Type B pancreatic cell (in vitro differentiated cells): ENCODE measurements at regions not wholly inside any gene's neighbourhood (a gene's known extent, or its start where the extent isn't known, plus 50 kb on each side); places are given as distances from the start of the nearest gene placed in this dataset.

ENCODE experiments used
- DNase-seq: peaks from one replicate; pipeline ENCODE4 v3.0.0; 2021; ENCODE audit warnings: mixed read lengths; ENCODE audit not compliant: unreplicated experiment; ENCODE audit errors: extremely low spot score
- H3K27ac Mint-ChIP-seq: 2 replicates; pipeline ENCODE4 v1.8.0; 2021; ENCODE audit warnings: mild to moderate bottlenecking, mixed read lengths
- H3K27me3 Mint-ChIP-seq: 2 replicates; pipeline ENCODE4 v1.8.0; 2021; ENCODE audit warnings: mixed read lengths
- H3K36me3 Mint-ChIP-seq: 2 replicates; pipeline ENCODE4 v1.8.0; 2021; ENCODE audit warnings: mixed read lengths
- H3K4me1 Mint-ChIP-seq: one replicate; pipeline ENCODE4 v1.8.0; 2021; ENCODE audit warnings: mixed read lengths; ENCODE audit not compliant: unreplicated experiment
- H3K4me3 Mint-ChIP-seq: 2 replicates; pipeline ENCODE4 v1.8.0; 2021; ENCODE audit warnings: mild to moderate bottlenecking, mixed read lengths
- H3K9me3 Mint-ChIP-seq: 2 replicates; pipeline ENCODE4 v1.8.0; 2021; ENCODE audit warnings: mixed read lengths
- TF ChIP-seq, protein P1 (sequence below): fragments of 200-600 bp; sonication (generic); conservative IDR thresholded peaks from 2 replicates; pipeline ENCODE4 v1.5.0; 2021; ENCODE audit warnings: antibody characterized with exemption, mild to moderate bottlenecking

DNA sequence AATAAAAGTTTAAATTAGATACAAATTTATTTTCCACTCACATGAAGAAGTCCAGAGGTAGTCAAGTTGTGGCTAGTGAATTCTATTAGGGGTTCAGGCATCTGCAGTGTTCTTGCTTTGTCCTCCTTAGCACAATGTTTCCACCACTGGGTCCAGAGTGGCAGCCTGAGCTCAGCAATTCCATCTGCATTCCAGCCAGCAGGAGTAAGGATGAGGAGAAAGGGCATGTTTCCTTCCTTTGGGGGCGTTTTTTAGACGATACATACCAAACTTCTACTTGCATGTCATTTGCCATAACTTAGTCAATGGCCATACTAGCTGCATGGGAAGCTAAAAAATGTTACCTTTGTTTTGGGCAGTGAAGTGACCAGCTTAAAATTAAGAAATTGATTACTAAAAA, 98.5 kb upstream of the VANGL1 start:
- H3K4me1 Mint-ChIP-seq, result peaks cover 24% of the 10 kb centered on the region
- H3K27ac Mint-ChIP-seq, result no peak overlapping the region
- H3K36me3 Mint-ChIP-seq, result peaks cover 4% of the 10 kb centered on the region
- DNase-seq, result no peak
- TF ChIP-seq, protein P1, sequence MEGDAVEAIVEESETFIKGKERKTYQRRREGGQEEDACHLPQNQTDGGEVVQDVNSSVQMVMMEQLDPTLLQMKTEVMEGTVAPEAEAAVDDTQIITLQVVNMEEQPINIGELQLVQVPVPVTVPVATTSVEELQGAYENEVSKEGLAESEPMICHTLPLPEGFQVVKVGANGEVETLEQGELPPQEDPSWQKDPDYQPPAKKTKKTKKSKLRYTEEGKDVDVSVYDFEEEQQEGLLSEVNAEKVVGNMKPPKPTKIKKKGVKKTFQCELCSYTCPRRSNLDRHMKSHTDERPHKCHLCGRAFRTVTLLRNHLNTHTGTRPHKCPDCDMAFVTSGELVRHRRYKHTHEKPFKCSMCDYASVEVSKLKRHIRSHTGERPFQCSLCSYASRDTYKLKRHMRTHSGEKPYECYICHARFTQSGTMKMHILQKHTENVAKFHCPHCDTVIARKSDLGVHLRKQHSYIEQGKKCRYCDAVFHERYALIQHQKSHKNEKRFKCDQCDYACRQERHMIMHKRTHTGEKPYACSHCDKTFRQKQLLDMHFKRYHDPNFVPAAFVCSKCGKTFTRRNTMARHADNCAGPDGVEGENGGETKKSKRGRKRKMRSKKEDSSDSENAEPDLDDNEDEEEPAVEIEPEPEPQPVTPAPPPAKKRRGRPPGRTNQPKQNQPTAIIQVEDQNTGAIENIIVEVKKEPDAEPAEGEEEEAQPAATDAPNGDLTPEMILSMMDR, result no peak
- no peak overlapping the region for H3K4me3 Mint-ChIP-seq
- H3K27me3 Mint-ChIP-seq, result peaks cover 15% of the 10 kb centered on the region
- H3K9me3 Mint-ChIP-seq, result no peaks in the 10 kb centered on the region

DNA sequence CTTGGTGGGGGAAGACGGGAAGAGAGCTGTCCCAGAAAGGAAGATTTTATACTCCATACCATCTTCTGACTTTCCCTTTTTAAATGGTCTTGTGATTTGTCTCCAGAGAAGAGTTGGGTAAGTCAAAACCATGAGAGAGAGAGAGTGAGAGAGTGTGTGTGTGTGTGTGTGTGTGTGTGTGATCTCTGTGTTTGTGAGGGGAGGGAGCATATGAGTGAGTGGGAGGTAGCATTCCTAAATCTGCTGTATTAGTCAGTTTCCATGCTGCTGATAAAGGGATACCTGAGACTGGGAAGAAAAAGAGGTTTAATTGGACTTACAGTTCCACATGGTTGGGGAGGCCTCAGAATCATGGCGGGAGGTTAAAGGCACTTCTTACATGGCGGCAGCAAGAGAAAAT, 102.0 kb upstream of the VANGL1 start:
- Mint-ChIP-seq H3K27ac (no peak overlapping the region), H3K36me3 (no peaks in the 10 kb centered on the region), H3K27me3 (peaks cover 15% of the 10 kb centered on the region), H3K9me3 (no peaks in the 10 kb centered on the region), H3K4me1 (peaks cover 11% of the 10 kb centered on the region), H3K4me3 (no peak overlapping the region)
- TF ChIP-seq, protein P1, result no peak
- no peak for DNase-seq

DNA sequence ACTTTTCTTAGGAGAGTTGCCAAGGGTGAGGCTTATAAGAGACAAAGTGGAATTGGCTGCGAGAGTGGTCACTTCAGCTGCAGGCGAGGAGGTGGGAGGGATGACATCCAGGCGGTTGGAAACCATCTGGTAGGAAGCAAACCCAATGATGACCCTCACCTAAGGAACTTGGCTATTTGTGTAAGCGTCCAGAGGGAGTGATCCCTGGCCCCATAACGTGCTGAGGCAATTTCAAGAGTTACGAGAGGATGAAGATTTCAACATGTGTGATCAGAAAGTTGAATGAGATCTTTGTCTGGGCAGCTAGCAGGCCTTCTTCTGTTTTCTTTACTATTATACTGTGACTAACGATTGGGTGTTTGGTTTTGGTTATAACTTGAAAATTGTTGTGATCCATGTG, 102.7 kb upstream of the VANGL1 start:
- H3K27me3 Mint-ChIP-seq, result peaks cover 15% of the 10 kb centered on the region
- no peak overlapping the region for H3K27ac Mint-ChIP-seq
- TF ChIP-seq, protein P1, result no peak
- H3K36me3 Mint-ChIP-seq, result no peaks in the 10 kb centered on the region
- no peak for DNase-seq
- H3K9me3 Mint-ChIP-seq, result no peaks in the 10 kb centered on the region
- peaks cover 11% of the 10 kb centered on the region for H3K4me1 Mint-ChIP-seq
- no peak overlapping the region for H3K4me3 Mint-ChIP-seq

DNA sequence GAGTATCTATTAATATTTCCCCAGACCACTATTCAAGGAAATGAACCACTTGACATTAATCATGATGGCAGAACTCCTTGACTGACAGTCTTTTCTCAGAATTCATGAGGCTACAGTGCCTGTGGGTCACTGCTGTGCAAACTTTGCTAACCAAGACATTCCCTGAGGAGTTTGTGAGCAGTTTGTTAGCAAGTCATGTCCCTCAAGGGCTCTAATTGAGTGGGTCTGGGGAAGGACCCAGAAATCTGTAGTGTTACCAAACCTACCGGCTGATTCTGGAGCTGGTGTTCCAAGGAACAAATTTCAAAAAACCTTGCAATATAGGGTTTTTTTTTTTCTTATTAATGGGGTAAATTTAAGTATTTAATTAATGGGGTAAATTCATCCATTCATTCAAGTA, 103.2 kb upstream of the VANGL1 start:
- no peak overlapping the region for H3K4me3 Mint-ChIP-seq
- H3K9me3 Mint-ChIP-seq, result no peaks in the 10 kb centered on the region
- no peak for DNase-seq
- peaks cover 15% of the 10 kb centered on the region for H3K27me3 Mint-ChIP-seq
- no peaks in the 10 kb centered on the region for H3K36me3 Mint-ChIP-seq
- no peak overlapping the region for H3K27ac Mint-ChIP-seq
- TF ChIP-seq, protein P1, result no peak
- peaks cover 13% of the 10 kb centered on the region for H3K4me1 Mint-ChIP-seq

DNA sequence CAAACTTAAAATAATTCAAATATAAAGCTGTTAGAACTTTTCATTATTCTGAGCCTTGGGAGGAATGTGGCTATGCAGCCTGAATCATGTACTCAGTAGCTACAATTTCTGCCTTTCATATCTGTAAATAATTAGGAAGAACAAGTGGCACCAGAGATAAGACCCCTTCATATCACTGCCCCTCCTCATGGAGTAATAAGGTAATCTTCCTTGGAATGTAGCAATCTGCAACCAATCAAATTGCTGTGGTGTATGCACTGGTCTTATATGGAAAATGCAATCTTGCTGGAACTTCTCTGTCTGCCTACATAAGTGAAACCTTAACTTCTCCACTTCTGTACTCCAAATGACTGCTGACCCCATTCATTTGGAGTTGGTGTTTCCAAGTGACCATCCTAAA, 104.4 kb upstream of the VANGL1 start:
- no peaks in the 10 kb centered on the region for H3K9me3 Mint-ChIP-seq
- H3K4me1 Mint-ChIP-seq, result peaks cover 24% of the 10 kb centered on the region
- H3K27ac Mint-ChIP-seq, result no peak overlapping the region
- no peaks in the 10 kb centered on the region for H3K36me3 Mint-ChIP-seq
- H3K4me3 Mint-ChIP-seq, result no peak overlapping the region
- DNase-seq, result no peak
- H3K27me3 Mint-ChIP-seq, result peaks cover 15% of the 10 kb centered on the region
- TF ChIP-seq, protein P1, result no peak

DNA sequence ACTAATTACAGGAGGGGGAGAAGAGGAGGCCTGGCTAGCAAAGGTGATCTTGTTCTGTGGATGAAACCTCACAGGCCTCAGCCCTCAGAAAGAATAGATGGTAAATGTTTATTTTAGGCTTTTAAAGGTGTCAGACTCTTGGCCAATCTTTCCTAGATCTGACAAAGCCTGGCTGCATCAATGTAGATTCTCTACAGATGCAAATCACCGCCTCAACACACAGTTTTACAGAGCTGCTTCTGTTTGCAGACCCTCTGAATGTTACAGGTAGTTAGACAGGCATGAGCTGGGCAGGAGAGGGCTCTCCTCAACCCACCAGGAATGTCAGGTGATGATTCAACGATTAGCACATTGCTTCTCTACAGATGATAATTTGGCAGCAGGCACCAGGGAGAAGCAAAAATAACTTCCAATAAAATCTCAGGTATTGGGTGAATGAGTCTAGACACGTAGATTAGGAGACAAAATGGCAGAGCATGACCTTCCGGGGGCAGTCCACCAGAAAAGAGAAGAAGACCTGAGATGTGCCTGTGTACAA, 105.4 kb upstream of the VANGL1 start:
- H3K4me3 Mint-ChIP-seq, result no peak overlapping the region
- H3K36me3 Mint-ChIP-seq, result no peaks in the 10 kb centered on the region
- no peaks in the 10 kb centered on the region for H3K9me3 Mint-ChIP-seq
- H3K27me3 Mint-ChIP-seq, result peaks cover 12% of the 10 kb centered on the region
- DNase-seq, result no peak
- H3K27ac Mint-ChIP-seq, result no peak overlapping the region
- H3K4me1 Mint-ChIP-seq, result peaks cover 31% of the 10 kb centered on the region
- TF ChIP-seq, protein P1, result no peak
